HT-29 (cell line): ENCODE measurements at regions not wholly inside any gene's neighbourhood (a gene's known extent, or its start where the extent isn't known, plus 50 kb on each side); places are given as distances from the start of the nearest gene placed in this dataset.
A peak's percentile ranks its signal among the peaks of the same experiment; 100 is the strongest.

Source experiments
- DNase-seq: peaks from one replicate; pipeline ENCODE4 v3.0.0-alpha.2; 2015; ENCODE audit warnings: low spot score

DNA sequence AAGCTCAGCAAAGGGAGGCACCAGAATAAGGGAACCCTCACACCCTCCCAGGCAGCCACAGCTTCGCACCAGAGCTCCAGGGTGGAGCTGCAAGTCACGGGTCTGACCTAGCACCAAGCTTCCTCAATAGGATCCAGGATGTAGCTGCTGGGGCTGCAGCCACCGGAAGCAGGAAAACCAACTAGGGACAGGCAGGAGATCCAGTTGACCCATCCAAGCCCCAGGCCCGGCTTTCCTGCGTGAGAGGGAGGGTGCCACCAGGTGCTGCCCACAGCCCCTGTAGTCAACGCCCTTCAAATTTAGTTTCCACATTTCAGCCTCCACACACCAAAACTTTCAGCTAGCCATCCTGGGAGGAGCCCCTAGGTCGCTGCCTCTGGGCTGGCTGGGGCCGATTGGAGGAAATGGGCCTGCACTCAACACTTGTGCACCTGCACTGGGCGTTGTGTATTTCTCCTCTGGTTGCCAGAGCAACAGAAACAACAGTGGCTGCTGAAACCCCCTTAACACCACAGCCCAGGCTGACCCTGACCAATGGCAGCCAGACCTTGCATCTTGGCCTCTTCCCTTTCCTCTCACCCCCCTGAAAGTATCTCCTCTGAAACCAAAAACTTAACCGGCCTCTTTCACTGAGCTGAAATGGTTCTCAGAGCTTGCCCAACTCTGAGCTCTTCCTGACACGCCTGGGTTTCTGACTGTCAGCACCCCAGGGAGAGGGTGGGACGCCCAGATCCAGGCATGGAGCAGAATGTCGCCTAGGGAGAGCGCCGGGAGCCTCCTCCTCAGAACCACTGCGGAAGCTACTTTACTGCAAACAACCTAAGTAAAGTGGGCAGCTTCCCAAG lies 226.5 kb upstream of the MAP3K1 start:
- peak; percentile 28 for DNase-seq

DNA sequence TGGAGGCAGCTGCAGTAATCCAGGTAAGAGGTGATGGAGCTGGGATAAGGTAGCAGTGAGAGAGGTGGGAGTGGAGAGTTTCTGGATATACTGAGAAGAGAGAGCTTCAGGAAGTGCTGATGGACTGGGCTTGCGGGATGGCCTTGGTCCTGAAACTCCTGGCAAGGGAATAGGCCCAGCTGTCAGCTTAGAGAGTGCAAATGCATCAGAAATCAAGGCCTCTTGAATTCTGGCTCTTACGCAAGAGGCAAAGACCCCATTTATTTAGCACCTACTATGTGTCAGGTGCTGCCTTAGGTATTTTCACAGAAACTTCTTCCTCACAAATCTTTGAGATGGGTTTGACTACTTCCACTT lies 227.2 kb upstream of the MAP3K1 start:
- DNase-seq: no peak

DNA sequence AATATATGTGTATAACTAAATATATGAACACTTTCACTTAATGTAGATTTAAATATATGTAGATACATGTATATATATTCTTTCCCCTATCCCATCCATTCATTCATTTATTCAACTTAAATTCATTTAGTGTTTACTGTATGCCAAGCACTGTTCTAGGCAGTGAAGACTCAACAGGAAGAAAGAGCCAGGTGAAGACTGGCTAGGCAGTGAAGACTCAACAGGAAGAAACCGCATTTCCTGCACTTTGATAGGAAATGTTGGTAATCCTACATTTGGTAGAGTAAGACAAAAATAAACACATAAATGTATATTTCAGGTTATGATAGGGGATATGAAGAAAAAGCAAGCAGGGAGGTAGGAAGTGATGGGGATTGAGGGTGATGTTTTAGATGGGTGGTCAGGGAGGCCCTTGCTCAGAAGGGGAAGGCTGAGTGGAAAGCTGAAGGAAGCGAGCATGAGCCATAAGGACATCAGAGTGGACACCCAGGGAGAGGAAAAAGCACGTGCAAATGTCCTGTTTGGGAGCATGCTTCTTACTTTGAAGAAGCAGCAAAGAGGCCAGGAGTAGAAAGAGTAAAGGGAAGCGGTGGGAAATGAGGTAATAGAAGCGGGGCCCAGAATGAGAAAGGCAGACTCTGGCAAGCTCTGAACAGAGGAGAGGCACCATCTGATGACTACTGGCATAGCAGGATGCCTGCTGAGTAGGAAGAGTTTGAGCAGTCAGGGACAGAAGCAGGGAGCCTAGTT lies 227.8 kb upstream of the MAP3K1 start:
- DNase-seq: no peak

DNA sequence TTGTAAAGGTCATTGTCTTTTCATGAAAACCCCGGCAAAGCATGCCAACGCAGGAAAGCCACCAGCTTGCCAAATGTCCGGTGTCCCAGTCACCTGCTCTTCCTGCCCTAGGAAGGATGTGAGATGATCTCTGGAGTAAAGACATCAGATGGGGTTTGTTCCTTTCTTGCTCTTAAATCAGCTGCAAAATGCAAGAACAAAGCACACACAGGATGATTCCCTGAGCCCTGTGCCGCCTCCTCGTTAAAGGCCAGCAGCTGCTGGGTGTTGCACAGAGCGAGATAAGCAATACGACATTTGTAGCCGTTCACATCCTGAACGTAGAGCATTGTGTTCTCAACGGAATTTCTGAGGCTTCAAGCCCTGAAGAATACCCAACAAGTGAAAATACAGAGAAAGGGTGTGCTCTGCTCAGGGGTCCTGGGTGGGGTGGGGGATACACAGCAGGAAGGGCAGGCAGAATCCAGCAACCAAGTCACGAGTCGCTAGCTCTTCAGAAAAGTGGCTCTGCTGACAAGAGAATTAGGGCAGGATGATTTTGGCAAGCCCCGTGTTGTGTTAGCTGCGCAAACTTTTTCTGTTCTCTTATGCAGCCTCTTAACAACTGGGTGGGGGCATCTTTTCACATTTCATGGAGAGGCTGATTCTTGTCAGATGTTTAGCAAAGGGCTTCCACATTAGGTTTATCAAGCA lies 229.2 kb upstream of the MAP3K1 start:
- DNase-seq: no peak

DNA sequence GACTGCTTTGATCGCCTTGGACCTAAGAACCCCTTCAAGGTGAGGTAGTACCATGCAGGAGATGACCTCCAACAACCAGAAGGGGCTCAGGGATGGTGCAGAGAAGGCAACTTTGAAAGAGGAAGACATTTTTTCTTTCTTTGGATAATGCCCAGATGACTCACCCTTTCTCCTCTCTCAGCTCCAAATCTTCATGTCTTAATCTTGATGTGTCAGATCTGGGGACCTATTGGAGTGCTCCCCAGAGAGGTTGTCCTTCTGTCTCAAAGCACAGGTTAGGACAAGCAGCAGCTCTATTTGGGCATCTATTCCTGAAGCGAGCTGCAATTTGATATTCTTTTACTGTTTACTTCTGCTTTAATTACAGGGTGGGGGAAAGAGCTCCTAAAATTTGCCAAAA lies 229.9 kb upstream of the MAP3K1 start:
- DNase-seq: no peak

DNA sequence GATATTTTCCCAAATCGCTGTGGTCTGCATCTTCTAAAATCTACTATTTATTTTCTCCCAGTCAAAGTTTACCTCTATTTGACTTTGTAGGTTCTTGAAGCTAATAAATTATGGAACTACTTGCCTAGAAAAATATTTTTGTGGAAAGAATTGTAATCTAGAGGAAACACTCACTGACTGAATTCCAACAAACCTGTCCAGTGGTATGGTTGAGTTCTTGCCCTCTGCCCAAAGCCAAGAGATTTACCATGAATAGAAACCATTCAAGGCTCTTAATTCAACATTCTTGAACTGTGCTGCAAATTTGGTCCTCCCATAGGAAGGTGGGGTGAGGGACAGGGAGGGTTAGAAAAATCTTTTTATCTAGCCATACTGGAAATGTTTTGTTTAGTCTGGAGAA lies 233.9 kb upstream of the MAP3K1 start:
- no peak for DNase-seq

DNA sequence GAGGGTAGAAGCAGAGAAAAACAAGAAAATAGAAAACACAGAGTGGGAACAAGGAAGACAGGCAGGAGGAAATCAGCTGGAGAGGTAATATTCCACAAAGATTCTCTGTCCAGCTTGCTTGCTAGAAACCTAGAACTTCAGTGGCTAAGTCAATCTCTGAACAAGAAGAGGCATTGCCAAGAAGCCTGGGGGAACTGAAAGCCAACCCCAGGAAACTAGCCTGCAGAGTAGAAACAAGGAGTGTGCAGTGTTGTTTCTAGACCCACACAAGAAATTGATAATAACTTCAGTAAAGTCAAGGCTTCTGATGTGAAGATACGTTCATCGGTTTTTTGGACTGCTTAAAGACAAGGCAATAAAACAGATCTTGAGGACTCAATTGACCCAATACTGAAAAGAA lies 234.5 kb upstream of the MAP3K1 start:
- DNase-seq: no peak

DNA sequence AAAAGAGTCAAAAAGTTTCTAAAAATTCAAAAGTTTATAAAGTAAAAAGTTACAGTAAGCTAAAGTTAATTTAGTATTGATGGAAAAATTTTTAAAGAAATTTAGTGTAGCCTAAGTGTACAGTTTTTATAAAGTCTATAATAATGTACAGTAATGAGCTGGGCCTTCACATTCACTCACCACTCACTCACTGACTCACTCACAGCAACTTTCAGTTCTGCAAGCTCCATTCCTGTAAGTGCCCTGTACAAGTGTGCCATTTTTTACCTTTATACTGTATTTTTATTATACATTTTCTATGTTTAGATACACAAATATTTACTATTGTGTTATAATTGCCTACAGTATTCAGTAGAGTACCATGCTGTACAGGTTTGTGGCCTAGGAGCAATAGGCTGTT lies 239.5 kb upstream of the MAP3K1 start:
- no peak for DNase-seq

DNA sequence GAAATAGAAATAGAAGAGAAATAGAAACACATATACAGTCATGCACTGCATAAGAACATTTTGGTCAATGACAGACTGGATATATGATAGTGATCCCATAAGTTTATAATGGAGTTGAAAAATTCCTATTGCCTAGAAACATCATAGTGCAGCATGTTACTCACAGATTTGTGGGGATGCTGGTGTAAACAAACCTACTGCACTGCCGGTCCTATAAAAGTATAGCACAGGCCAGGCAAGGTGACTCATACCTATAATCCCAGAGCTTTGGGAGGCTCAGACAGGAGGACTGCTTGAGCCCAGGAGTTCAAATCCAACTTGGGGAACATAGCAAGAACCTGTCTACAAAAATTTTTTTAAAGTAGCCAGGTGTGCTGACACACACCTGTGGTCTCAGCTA lies 240.6 kb upstream of the MAP3K1 start:
- DNase-seq: no peak

DNA sequence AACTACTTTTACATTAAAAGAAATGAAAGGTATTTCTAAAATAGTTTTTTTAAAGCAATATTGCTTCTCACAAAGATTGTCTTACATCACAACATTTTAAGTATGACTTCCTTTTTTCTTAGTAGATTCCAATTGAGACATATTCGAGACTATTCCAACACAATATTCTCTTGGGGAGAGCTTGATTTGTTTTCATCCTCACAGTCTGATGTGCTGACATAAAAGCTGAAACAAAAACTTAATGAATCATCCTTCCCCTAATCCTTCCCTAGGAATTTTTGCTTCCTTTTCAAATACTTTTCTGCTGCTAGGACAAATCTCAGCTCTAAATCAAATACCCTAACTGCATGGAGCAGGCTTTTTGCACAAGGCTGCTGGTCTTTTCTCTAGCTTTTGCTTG lies 245.8 kb upstream of the MAP3K1 start:
- DNase-seq: peak; percentile 30

DNA sequence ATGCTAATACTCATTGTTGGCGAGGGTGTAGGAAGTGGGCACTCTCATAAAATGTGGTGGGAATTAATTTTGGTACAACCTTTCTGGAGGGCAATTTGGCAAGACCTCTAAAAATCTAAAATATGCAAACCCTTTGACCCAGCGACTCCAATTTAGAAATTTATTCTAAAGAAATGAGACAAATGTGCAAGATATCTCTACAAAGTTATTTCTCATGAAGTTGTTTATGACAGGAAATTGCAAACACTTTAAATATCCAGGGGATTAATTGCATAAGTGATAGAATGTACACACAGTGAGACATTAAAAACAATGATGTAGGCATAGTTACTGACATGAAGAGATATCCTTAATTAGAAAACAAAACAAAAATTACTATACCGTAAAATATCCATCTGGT lies 246.3 kb upstream of the MAP3K1 start:
- no peak for DNase-seq

DNA sequence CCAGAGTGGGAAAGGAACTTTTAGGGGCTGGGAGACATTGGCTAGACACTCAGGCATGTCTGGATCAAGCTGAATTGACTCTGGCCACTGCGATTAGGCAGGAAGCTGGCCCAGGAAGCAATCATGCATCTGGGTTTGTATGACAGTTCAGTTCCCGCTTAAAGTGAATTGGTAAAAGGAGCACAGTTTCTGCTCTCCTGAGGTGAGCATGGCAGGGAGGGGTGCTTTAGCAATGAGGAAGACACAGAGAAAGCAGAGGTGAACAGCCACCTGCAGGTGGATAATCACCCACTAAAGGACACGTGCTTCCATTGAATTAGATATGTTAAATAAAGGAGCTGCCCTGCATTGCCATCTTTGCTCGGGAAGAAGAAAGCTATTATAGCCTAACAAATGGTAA lies 248.1 kb upstream of the MAP3K1 start:
- DNase-seq: no peak

DNA sequence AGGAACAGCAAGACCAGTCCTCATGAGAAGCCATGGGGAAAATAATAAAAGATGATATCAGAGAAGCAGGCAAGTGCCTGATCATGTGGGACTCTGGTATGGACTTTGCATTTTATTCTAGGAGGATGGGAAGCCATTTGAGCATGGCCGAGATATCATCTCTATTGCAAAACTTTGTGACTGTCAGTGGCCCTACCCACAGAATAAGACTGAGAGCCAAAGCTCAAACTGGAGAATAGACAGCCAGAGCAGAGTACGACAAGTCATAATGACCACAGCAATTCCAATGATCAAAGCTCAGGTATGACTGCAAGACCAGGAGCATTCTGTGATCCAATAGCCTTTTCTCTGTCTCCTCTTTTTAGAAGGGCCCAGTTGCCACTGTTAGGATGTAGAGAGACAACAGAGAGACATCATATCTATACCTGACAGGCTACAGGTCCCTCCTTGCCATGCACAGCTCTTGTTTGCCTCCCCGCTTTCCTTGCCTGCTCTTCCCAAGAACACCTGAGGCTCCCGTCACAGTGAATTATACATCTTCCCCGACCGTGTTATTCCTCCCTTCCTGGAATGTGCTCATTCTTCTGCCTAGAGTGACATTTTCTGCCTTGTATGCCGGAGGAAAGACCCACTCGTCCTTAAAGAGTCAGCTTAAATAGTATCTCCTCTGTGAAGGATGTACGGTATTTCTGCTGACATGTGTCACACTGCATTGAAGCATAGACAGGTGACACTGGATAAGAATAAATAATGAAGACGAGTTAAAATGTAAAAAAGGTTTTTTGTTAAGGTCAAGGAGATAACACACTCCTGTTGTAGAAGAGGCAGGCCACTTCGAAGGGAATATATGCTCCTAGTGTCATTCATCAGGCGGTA lies 248.7 kb upstream of the MAP3K1 start:
- DNase-seq: no peak

DNA sequence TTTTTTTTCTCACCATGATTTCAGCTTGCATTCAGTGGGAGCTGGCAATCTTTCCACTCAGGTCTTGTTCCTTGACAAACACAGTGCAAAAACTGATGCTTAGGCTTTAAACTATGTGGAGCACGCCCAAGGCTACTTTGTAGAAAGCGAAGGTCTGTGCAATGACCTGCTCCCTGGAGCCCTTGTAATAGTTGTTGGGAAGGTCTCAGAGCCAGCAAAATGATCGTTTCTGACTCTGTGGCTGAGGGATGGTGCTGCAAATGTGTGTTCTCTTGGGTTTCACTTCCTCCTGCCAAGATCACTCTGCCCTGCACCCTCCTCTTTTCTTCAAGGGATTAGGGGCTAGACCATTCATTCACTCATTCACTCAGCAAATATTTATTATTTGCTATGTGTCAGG lies 249.7 kb upstream of the MAP3K1 start:
- DNase-seq: no peak

DNA sequence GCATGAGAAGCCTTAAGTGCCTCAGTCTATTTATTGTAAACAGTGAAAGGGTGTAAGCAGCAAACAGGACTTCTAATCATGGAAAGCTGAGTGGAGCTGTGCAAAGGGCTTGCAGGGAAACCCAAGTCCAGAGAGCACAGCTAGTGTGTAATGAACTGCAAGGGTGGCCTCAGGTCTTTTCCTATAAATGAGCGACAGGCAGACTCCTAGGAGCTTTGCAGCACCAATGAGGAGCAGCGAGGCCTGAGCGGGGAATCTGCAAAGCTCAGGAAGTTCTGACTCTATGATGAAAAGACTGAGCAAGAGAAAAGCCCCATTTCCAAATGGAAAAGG lies 250.1 kb upstream of the MAP3K1 start:
- DNase-seq: no peak

DNA sequence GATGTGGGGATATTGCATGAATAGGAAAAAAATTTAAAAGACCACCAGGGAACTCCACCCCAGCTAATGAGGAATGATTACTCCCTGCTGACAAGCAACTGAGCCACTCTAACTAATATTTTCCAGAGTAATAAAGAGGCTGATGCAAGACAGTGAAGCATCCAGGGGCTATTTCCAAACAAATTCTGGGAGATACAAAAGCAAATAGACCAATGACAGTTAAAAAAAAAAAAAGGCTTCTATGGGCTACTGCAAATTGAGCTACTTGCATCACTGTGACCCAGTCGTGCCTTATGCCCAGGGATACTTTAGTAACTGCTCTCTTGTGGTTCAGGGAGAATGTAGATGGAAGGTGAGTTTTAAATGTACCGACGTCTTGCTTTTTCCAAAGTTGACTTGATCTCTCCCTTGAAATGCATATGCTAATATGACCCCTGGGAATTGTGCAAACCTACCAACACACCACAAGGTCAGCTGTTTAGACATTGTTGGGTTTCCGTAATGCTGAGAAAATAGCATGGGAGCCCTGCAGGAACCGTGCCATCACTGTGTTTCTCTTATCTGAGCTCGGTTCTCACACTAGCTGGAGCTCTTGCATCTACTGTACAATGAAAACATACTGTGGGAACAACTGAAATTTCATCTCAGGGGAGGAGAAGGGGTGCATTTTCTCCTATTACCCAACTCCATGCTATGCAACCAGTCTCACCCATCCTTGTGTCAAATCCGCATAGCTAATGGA lies 250.6 kb upstream of the MAP3K1 start:
- no peak for DNase-seq

DNA sequence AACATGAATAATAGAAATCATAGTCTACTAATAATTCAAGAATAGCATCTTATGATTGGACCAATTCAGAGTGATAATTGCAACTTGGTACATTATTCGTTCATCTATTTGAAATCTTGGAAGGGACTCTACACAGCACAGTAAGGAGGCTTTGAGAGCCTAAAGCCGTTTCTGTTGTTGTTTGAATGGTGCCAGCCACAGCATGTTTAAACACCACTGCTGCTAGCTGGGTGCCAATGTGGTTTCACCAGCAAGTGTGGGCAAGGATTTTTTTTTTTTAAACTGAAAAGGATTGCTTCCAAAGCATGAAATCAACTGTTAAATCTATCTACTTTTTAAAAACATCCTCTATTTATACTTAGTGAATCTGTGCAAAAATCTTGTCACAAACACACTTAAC lies 253.9 kb upstream of the MAP3K1 start:
- no peak for DNase-seq

DNA sequence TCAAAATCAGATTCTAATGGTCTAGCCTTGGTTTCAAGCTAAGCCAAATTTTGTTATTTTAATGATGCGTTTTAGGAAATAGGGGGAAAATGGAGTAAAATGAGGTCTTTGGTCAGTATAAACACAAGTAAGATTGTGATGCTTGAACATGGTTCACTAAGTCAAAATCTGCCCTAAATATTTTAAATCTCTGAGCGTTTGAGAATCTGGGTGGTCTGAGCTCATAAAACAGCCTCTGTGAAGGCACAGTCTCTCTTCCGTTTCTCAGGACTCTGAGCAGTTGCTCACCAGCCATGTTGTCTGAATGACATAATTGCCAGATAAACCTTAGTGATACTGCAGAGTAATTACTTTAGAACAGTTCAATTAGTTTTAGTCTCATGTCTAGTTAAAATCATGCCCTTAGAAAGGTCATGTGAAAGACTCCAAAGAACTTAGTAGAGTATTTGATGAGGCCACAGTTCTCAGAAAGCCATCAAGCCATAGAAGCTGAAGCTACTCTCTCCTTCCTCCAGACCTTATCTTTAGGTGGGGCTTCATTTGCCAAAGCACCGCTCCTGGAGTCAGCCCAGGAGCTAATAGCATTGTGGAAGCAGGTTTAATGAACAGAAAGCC lies 257.1 kb upstream of the MAP3K1 start:
- no peak for DNase-seq

DNA sequence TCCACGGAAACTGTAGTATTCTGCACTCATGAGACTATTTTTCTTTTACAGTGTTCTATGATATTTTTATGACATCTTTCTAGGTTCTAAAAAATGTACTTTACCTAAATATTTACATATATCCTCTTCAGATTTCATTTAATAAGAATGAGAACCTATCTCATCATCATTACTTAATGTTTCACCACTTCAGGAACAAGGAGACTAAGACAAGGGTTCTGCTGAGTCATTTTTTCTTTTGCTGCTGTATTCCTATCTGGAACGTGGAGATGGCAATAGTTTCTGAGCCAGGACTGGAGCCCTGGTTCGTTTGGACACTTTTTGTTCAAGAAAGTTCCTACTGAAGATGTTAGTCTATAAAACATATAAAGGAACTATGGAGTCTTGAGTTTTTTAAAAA lies 258.2 kb upstream of the MAP3K1 start:
- no peak for DNase-seq

DNA sequence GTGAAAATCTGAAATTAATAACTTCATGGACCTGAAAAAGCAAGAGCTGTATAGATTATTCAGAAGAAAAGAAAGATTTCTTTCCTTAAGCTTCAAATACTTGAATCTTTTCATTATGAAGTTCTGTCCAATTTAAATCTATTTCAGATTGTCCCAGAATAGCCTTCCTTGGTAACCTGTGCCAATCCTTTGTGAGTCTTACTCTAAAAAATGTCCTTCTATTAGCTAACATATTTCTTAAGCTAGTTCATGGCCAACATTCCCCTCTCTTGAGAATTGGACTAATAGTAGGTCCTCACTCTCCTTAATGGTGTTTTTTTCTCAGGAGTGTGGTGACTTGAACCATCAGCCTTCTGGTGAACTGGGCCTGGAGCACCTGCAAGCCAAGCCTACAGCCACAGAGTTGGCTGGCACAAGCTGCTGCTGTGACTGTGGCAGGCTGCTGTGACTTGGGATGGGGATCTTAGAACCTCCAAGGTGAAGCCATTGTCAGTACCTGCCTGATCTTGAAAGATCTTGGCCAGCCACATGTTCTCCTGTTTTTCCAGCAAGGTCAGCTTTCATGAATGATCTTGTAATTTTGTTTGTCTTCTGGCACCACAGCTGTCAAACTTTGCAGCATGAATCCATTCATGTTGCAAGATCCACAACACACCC lies 262.6 kb upstream of the MAP3K1 start:
- DNase-seq: no peak
